Lower lobe of right lung (tissue), 2 donors: ENCODE measurements at regions not wholly inside any gene's neighbourhood (a gene's known extent, or its start where the extent isn't known, plus 50 kb on each side); places are given as distances from the start of the nearest gene placed in this dataset.
A peak's percentile ranks its signal among the peaks of the same experiment; 100 is the strongest.

Experiments
- ATAC-seq, 2 donors: fragments of 200-7000 bp; cut with Tn5 transposase; one replicate each; pipeline ENCODE4 v1.9.1; 2020 to 2022; ENCODE audit warnings: mild to moderate bottlenecking in 2 of 2, moderate library complexity in 2 of 2
- DNase-seq: peaks from one replicate; pipeline ENCODE4 v3.0.0-alpha.2; 2020
- H3K27ac ChIP-seq: fragments of 200-600 bp; one replicate; pipeline ENCODE4 v1.8.0; 2022
- H3K27me3 ChIP-seq: fragments of 200-600 bp; one replicate; pipeline ENCODE4 v1.8.0; 2022; ENCODE audit warnings: low read depth
- H3K36me3 ChIP-seq: fragments of 200-600 bp; one replicate; pipeline ENCODE4 v1.8.0; 2022; ENCODE audit warnings: mild to moderate bottlenecking
- H3K4me1 ChIP-seq: fragments of 200-600 bp; one replicate; pipeline ENCODE4 v1.8.0; 2022
- H3K4me3 ChIP-seq: fragments of 200-600 bp; one replicate; pipeline ENCODE4 v1.8.0; 2022; ENCODE audit warnings: mild to moderate bottlenecking
- H3K9me3 ChIP-seq: fragments of 200-600 bp; one replicate; pipeline ENCODE4 v1.8.0; 2022
- CTCF ChIP-seq: fragments of 200-600 bp; IDR thresholded peaks from one replicate; pipeline ENCODE4 v1.8.0; 2022; ENCODE audit warnings: antibody characterized with exemption, mild to moderate bottlenecking
- intact Hi-C: fragments of 100-400 bp; cut with DNase I; formaldehyde crosslinking; loops from one replicate; pipeline ENCODE4 v1.11.0; 2022
- donor health status: DM: no; HTN: yes; CAD: no; lungs with severe emphysema.

DNA sequence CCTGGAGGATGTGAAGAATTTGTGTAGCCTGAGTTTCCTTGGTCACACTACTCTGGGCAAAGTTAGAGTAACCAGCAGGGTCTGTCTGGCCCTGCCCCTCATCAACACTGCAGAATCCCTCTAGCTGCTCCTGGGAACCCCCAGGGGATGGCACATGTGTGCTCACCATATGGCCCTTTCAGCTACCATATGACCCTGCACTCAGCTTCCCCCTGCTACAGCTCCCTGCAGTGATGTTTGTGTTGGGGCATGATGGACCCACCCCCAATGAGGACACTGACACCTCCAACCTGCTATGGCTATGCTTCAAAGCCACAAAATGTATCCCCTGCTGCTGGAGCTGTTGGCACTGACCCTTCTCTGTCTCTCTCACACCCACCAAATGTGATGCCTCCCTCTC is 152.7 kb downstream of the SNX18 start:
- intact Hi-C loops, result no loop called here
- ATAC-seq, result no peak
- H3K9me3 ChIP-seq, result peaks cover 6% of the 10 kb centered on the region
- no peak overlapping the region for H3K4me3 ChIP-seq
- H3K27ac ChIP-seq, result no peak overlapping the region
- no peak for DNase-seq
- H3K4me1 ChIP-seq, result peaks cover 58% of the 10 kb centered on the region
- H3K27me3 ChIP-seq, result no peaks in the 10 kb centered on the region
- no peaks in the 10 kb centered on the region for H3K36me3 ChIP-seq
- TF ChIP-seq CTCF, result no peak

DNA sequence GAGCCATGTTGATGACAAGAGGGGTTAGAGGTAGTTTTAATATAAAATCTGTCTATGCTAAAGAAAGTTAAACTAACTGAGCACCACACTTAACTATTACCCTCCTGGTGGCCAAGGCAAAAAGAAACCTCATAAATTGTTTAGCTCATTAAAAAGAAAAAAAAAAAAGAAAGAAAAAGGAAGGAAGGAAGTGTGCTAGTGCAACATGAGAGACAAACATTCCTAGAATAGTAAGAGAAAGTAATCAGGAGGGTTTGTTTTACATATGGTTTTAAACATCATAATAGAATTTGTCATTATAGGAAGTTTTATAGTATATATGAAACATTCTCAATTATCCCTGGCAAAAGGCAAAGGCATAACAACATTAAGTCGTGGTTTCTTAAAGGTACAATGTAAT is 152.3 kb downstream of the SNX18 start:
- H3K27ac ChIP-seq, result no peak overlapping the region
- DNase-seq, result no peak
- H3K9me3 ChIP-seq, result peaks cover 6% of the 10 kb centered on the region
- H3K27me3 ChIP-seq, result no peaks in the 10 kb centered on the region
- no peaks in the 10 kb centered on the region for H3K36me3 ChIP-seq
- H3K4me1 ChIP-seq, result peaks cover 58% of the 10 kb centered on the region
- no peak for TF ChIP-seq CTCF
- H3K4me3 ChIP-seq, result no peak overlapping the region
- intact Hi-C loops, result no loop called here
- ATAC-seq, result no peak

DNA sequence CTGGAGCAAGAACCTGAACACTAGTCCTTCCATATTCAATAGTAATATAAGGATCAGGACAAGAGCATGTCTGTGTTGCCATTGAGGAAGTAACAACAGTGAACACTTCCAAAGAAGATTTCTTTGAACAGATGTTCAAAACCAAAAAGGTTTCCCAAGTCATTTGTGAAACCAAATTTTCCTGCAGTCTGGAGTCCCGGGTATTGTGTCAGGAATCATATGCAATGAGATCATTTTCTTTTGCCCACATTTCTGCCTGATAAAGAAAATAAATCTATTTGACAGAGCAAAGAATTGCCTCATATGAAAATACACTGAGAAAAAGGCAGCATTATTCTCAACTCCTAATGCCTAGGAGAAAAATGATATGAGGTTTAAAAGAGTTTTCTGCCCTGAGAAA is 151.7 kb downstream of the SNX18 start:
- peaks cover 6% of the 10 kb centered on the region for H3K9me3 ChIP-seq
- peaks cover 55% of the 10 kb centered on the region for H3K4me1 ChIP-seq
- no peak for ATAC-seq
- no peaks in the 10 kb centered on the region for H3K36me3 ChIP-seq
- intact Hi-C loops, result no loop called here
- TF ChIP-seq CTCF, result no peak
- no peak overlapping the region for H3K4me3 ChIP-seq
- no peak overlapping the region for H3K27ac ChIP-seq
- no peak for DNase-seq
- no peaks in the 10 kb centered on the region for H3K27me3 ChIP-seq

- DNase-seq, result no peak
- no peak overlapping the region for H3K4me3 ChIP-seq
- no peak for ATAC-seq
- peaks cover 6% of the 10 kb centered on the region for H3K9me3 ChIP-seq
- no peak for TF ChIP-seq CTCF
- H3K4me1 ChIP-seq, result peaks cover 43% of the 10 kb centered on the region
- H3K36me3 ChIP-seq, result no peaks in the 10 kb centered on the region
- no peaks in the 10 kb centered on the region for H3K27me3 ChIP-seq
- no peak overlapping the region for H3K27ac ChIP-seq
- intact Hi-C loops, result no loop called here
Measured at GRCh38 chr5:54668096-54668495, 150.5 kb downstream of the SNX18 start.

DNA sequence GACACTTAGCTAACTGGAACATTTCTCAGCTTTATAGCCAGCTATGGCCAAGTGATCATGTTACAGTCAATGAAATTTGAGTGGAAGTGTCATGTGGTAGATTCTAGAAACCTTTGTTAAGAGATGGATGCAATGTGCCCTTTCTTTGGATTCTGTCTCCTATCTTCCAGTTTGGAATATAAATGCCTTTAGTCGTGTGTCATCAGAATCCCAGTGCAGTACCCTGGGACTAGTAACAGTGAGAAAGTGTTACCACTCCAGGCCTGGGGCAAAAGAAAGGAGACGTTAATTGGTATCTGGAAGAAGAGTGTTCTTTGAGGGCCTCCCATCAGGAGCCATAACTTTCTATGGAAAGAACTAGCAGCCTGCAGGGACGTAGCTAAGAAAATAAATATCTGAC is 149.6 kb downstream of the SNX18 start:
- DNase-seq, result no peak
- no peak for ATAC-seq
- H3K36me3 ChIP-seq, result no peaks in the 10 kb centered on the region
- H3K27me3 ChIP-seq, result no peaks in the 10 kb centered on the region
- peaks cover 6% of the 10 kb centered on the region for H3K9me3 ChIP-seq
- peaks cover 34% of the 10 kb centered on the region for H3K4me1 ChIP-seq
- intact Hi-C loops, result no loop called here
- no peak for TF ChIP-seq CTCF
- no peak overlapping the region for H3K27ac ChIP-seq
- no peak overlapping the region for H3K4me3 ChIP-seq

DNA sequence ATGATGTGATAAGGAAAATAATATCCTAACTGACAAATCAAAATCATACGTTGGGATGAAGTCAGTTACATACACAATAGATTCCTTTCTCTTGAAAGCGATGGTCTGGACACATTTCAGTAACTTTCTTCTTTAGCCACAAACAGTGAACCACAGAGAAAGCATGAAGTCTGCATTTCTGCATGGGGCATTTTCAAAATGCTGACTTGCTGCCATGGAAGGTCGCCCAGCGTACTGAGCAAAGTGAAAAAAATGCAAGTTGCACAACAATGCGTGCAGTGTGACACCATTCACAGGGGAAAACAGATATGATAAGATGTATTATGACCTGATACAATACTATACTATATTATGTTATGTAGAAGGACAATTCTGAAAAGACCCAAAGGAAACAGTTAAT is 146.3 kb downstream of the SNX18 start:
- TF ChIP-seq CTCF, result no peak
- DNase-seq (no peak), ATAC-seq (peak in 1 of 2 donors; percentile 39)
- intact Hi-C loops, result no loop called here
- no peak overlapping the region for H3K4me3 ChIP-seq
- H3K27me3 ChIP-seq, result no peaks in the 10 kb centered on the region
- no peak overlapping the region for H3K27ac ChIP-seq
- peaks cover 6% of the 10 kb centered on the region for H3K9me3 ChIP-seq
- H3K4me1 ChIP-seq, result peaks cover 7% of the 10 kb centered on the region
- H3K36me3 ChIP-seq, result no peaks in the 10 kb centered on the region
